Stimulated activated naive CD8-positive, alpha-beta T cell treated with anti-CD3 and anti-CD28 coated beads, Interleukin-15, Interleukin-2, amounts not matched to agents 100 U/mL and 50 U/mL, for 24 hours (primary cell): ENCODE measurements at regions not wholly inside any gene's neighbourhood (a gene's known extent, or its start where the extent isn't known, plus 50 kb on each side); places are given as distances from the start of the nearest gene placed in this dataset.

ENCODE experiments used
- ATAC-seq: fragments of 150-1000 bp; cut with Tn5 transposase; one replicate; pipeline ENCODE4 v1.10.0; 2021
- DNase-seq: peaks from one replicate; pipeline ENCODE4 v3.0.0; 2021

GRCh38 chr9:78502566-78502965 is 205.6 kb downstream of the PSAT1 start:
- DNase-seq: no peak
- ATAC-seq: no peak

GRCh38 chr9:78505546-78505945 is 208.6 kb downstream of the PSAT1 start:
- ATAC-seq: no peak
- no peak for DNase-seq

- ATAC-seq (no peak), DNase-seq (no peak)
These were observed 210.1 kb downstream of the PSAT1 start for GRCh38 chr9:78507037-78507436.

GRCh38 chr9:78510035-78510434 is 213.1 kb downstream of the PSAT1 start:
- DNase-seq: no peak
- no peak for ATAC-seq

- DNase-seq (no peak), ATAC-seq (no peak)
These were observed 218.2 kb downstream of the PSAT1 start for GRCh38 chr9:78515108-78515507.

- ATAC-seq (no peak), DNase-seq (no peak)
These were observed 222.9 kb downstream of the PSAT1 start for GRCh38 chr9:78519786-78520185.

GRCh38 chr9:78521680-78522079 is 224.8 kb downstream of the PSAT1 start:
- DNase-seq: no peak
- no peak for ATAC-seq

GRCh38 chr9:78525986-78526560 is 229.1 kb downstream of the PSAT1 start:
- DNase-seq (no peak), ATAC-seq (no peak)

- DNase-seq (no peak), ATAC-seq (no peak)
These were observed 236.6 kb downstream of the PSAT1 start for GRCh38 chr9:78533500-78533899.

GRCh38 chr9:78539188-78539587 is 242.3 kb downstream of the PSAT1 start:
- ATAC-seq (no peak), DNase-seq (no peak)

- ATAC-seq (no peak), DNase-seq (no peak)
These were observed 243.0 kb downstream of the PSAT1 start for GRCh38 chr9:78539904-78540303.

- ATAC-seq (no peak), DNase-seq (no peak)
These were observed 245.0 kb downstream of the PSAT1 start for GRCh38 chr9:78541868-78542443.

- ATAC-seq: no peak
- no peak for DNase-seq
These were observed 245.7 kb downstream of the PSAT1 start for GRCh38 chr9:78542491-78543181.

- DNase-seq (no peak), ATAC-seq (no peak)
These were observed 246.4 kb downstream of the PSAT1 start for GRCh38 chr9:78543353-78543752.

- DNase-seq: no peak
- ATAC-seq: no peak
These were observed 247.3 kb downstream of the PSAT1 start for GRCh38 chr9:78544230-78544629.

- no peak for DNase-seq
- no peak for ATAC-seq
These were observed 250.9 kb downstream of the PSAT1 start for GRCh38 chr9:78547831-78548230.

- ATAC-seq (no peak), DNase-seq (no peak)
These were observed 251.7 kb downstream of the PSAT1 start for GRCh38 chr9:78548670-78549069.

GRCh38 chr9:78549711-78550110 is 252.8 kb downstream of the PSAT1 start:
- ATAC-seq: no peak

GRCh38 chr9:78552802-78553201 is 255.9 kb downstream of the PSAT1 start:
- ATAC-seq (no peak), DNase-seq (no peak)

More at GRCh38 chr9:78549711-78550110, 252.8 kb downstream of the PSAT1 start:
- DNase-seq: no peak

GRCh38 chr9:78557540-78557939 is 260.6 kb downstream of the PSAT1 start:
- DNase-seq (no peak), ATAC-seq (no peak)

GRCh38 chr9:78559449-78559885 is 262.5 kb downstream of the PSAT1 start:
- DNase-seq (no peak), ATAC-seq (no peak)

- DNase-seq: no peak
- no peak for ATAC-seq
These were observed 265.1 kb downstream of the PSAT1 start for GRCh38 chr9:78562021-78562420.

- DNase-seq (no peak), ATAC-seq (no peak)
These were observed 266.3 kb downstream of the PSAT1 start for GRCh38 chr9:78563269-78563668.

GRCh38 chr9:78565481-78565880 is 268.6 kb downstream of the PSAT1 start:
- no peak for ATAC-seq

More at GRCh38 chr9:78565481-78565880, 268.6 kb downstream of the PSAT1 start:
- no peak for DNase-seq
